ENCODE measurements at regions not wholly inside any gene's neighbourhood (a gene's known extent, or its start where the extent isn't known, plus 50 kb on each side); places are given as distances from the start of the nearest gene placed in this dataset.

GRCh38 chr2:173431191-173431590 lies 76.5 kb downstream of the CDCA7 start:
- no peak for DNase-seq (ENCODE audit: low read depth in 1 of 2, low spot score in 1 of 2)
- no peak overlapping the region for H3K4me3 ChIP-seq (replicated peaks; ENCODE audit: insufficient read depth, low read length)
- peaks cover 5% of the 10 kb centered on the region for H3K27me3 ChIP-seq (ENCODE audit: insufficient read depth, poor library complexity, severe bottlenecking)
- TF ChIP-seq REST (IDR thresholded peaks at IDR 0.05; ENCODE audit: insufficient replicate concordance, low read depth) (no peak), CTCF (IDR thresholded peaks at IDR 0.05; ENCODE audit: insufficient read depth, low read length) (no peak), POLR2AphosphoS5 (IDR thresholded peaks at IDR 0.05; ENCODE audit: low read depth) (no peak), SPI1 (IDR thresholded peaks at IDR 0.05; ENCODE audit: borderline replicate concordance, low read depth) (no peak), GABPA (IDR thresholded peaks at IDR 0.05; ENCODE audit: low read depth) (no peak)
- H3K27ac ChIP-seq (replicated peaks): no peak overlapping the region

GRCh38 chr2:173432049-173432754 lies 77.5 kb downstream of the CDCA7 start:
- DNase-seq (ENCODE audit: low read depth in 1 of 2, low spot score in 1 of 2): peak; percentile 6
- TF ChIP-seq POLR2AphosphoS5 (IDR thresholded peaks at IDR 0.05; ENCODE audit: low read depth) (no peak), REST (IDR thresholded peaks at IDR 0.05; ENCODE audit: insufficient replicate concordance, low read depth) (no peak), CTCF (IDR thresholded peaks at IDR 0.05; ENCODE audit: insufficient read depth, low read length) (no peak), SPI1 (IDR thresholded peaks at IDR 0.05; ENCODE audit: borderline replicate concordance, low read depth) (peak; percentile 88), GABPA (IDR thresholded peaks at IDR 0.05; ENCODE audit: low read depth) (no peak)
- H3K27ac ChIP-seq (replicated peaks): no peak overlapping the region
- H3K4me3 ChIP-seq (replicated peaks; ENCODE audit: insufficient read depth, low read length): no peak overlapping the region
- peaks cover 5% of the 10 kb centered on the region for H3K27me3 ChIP-seq (ENCODE audit: insufficient read depth, poor library complexity, severe bottlenecking)

- no peak for DNase-seq (ENCODE audit: low read depth in 1 of 2, low spot score in 1 of 2)
- no peak overlapping the region for H3K4me3 ChIP-seq (replicated peaks; ENCODE audit: insufficient read depth, low read length)
- peaks cover 5% of the 10 kb centered on the region for H3K27me3 ChIP-seq (ENCODE audit: insufficient read depth, poor library complexity, severe bottlenecking)
- no peak for TF ChIP-seq GABPA (IDR thresholded peaks at IDR 0.05; ENCODE audit: low read depth)
- TF ChIP-seq CTCF (IDR thresholded peaks at IDR 0.05; ENCODE audit: insufficient read depth, low read length): no peak
- no peak for TF ChIP-seq SPI1 (IDR thresholded peaks at IDR 0.05; ENCODE audit: borderline replicate concordance, low read depth)
- H3K27ac ChIP-seq (replicated peaks): no peak overlapping the region
Measured at GRCh38 chr2:173434762-173435569, 80.3 kb downstream of the CDCA7 start.
